HepG2 (cell line): ENCODE measurements at regions not wholly inside any gene's neighbourhood (a gene's known extent, or its start where the extent isn't known, plus 50 kb on each side); places are given as distances from the start of the nearest gene placed in this dataset.

Source experiments
- ATAC-seq: fragments of 200-7000 bp; cut with Tn5 transposase; 3 replicates; pipeline ENCODE4 v1.9.1; 2020; ENCODE audit warnings: mild to moderate bottlenecking, moderate library complexity
- BruUV-seq: library from RNA; stranded (reverse); fragments of 400-500 nt; replicated peaks from 2 replicates; lab custom pipeline; 2021; lab: Mats Ljungman, UMichigan
- CTCF ChIA-PET: fragments of 300-600 bp; formaldehyde crosslinking; extraction: SDS; loops from one replicate; lab custom pipeline; 2021; ENCODE audit warnings: low total read pairs, inconsistent platforms, low intra/inter-chr PET ratio; lab: Yijun Ruan, JAX
- POLR2A ChIA-PET: fragments of 350-600 bp; sonication (Branson Sonifier 250); formaldehyde crosslinking; loops from one replicate; lab custom pipeline; 2020; ENCODE audit warnings: antibody characterized with exemption, inconsistent platforms; lab: Yijun Ruan, JAX
- DNase-seq: peaks from one replicate; pipeline ENCODE4 v3.0.0-alpha.2; 2015; ENCODE audit warnings: low spot score
- FAIRE-seq: peaks from 3 replicates; lab custom pipeline; 2011; peaks lifted over from hg19 to GRCh38; lab: Jason Lieb, UNC
- H2AFZ ChIP-seq: one replicate; pipeline ENCODE4 v1.6.1; 2011; ENCODE audit warnings: low read length, inconsistent platforms
- H3K27ac ChIP-seq: fragments of 300-600 bp; 3 replicates; pipeline ENCODE4 v1.8.0; 2011; ENCODE audit warnings: mixed run types, mild to moderate bottlenecking, mixed read lengths, low read length, inconsistent platforms; ENCODE audit not compliant: insufficient read depth; ENCODE audit errors: extremely low read length
- H3K27me3 ChIP-seq, 2 experiments: fragments of 200-600 bp in 1 of 2; 2 replicates in 1 of 2; 3 replicates in 1 of 2; pipeline versions ENCODE4 v1.6.0 to v1.8.0; 2011; ENCODE audit warnings: low read length in 2 of 2, mild to moderate bottlenecking in 2 of 2, moderate library complexity in 2 of 2, inconsistent platforms in 1 of 2; ENCODE audit not compliant: insufficient read depth in 2 of 2, control insufficient read depth in 1 of 2
- H3K36me3 ChIP-seq, 2 experiments: fragments of 200-600 bp in 1 of 2; replicated peaks in 1 of 2; 2 replicates in 1 of 2; 3 replicates in 1 of 2; pipeline versions ENCODE4 v1.5.1 to v1.8.0; 2011; ENCODE audit warnings: low read length in 2 of 2, inconsistent platforms in 1 of 2; ENCODE audit not compliant: insufficient read depth in 2 of 2, control insufficient read depth in 1 of 2
- H3K4me1 ChIP-seq: 2 replicates; pipeline ENCODE4 v1.5.1; 2012; ENCODE audit warnings: low read length, inconsistent platforms; ENCODE audit not compliant: insufficient read depth
- H3K4me2 ChIP-seq: 2 replicates; pipeline ENCODE4 v1.6.0; 2011; ENCODE audit warnings: low read depth, low read length, inconsistent platforms
- H3K4me3 ChIP-seq, 3 experiments: fragments of 200-600 bp in 1 of 3; sonication (generic), shearing (Covaris generic) in 1 of 3; replicated peaks in 1 of 3; 2 replicates each; pipeline ENCODE4 v1.5.1; 2011 to 2016; ENCODE audit warnings: low read length in 3 of 3, inconsistent platforms in 2 of 3, low read depth in 2 of 3, mild to moderate bottlenecking in 2 of 3, control low read depth in 1 of 3, mixed read lengths in 1 of 3; ENCODE audit not compliant: insufficient read depth in 1 of 3
- H3K79me2 ChIP-seq: one replicate; pipeline ENCODE4 v1.6.1; 2011; ENCODE audit warnings: low read length, inconsistent platforms; ENCODE audit not compliant: insufficient read depth
- H3K9ac ChIP-seq: 2 replicates; pipeline ENCODE4 v1.6.0; 2011; ENCODE audit warnings: mild to moderate bottlenecking, low read depth, low read length, inconsistent platforms; ENCODE audit not compliant: insufficient read depth
- H3K9me3 ChIP-seq: 2 replicates; pipeline ENCODE4 v1.5.1; 2012; ENCODE audit warnings: mild to moderate bottlenecking, low read length
- H4K20me1 ChIP-seq: 2 replicates; pipeline ENCODE4 v1.6.0; 2011; ENCODE audit warnings: inconsistent platforms, mild to moderate bottlenecking, low read length, moderate library complexity; ENCODE audit not compliant: insufficient read depth
- HNF4A ChIP-seq: sonication (generic); formaldehyde crosslinking; IDR thresholded peaks from 2 replicates; pipeline ENCODE4 v1.4.0; 2020; ENCODE audit warnings: missing genetic modification reagents
- HNRNPK ChIP-seq: fragments of 200-400 bp; formaldehyde crosslinking; IDR thresholded peaks from 2 replicates; pipeline ENCODE4 v1.6.1; 2018; ENCODE audit warnings: low read length, low read depth, moderate library complexity, mild to moderate bottlenecking; ENCODE audit not compliant: poor library complexity, severe bottlenecking
- KLF11 ChIP-seq: IDR thresholded peaks from 2 replicates; pipeline ENCODE4 v1.6.1; 2016; ENCODE audit warnings: missing compliant biosample characterization
- NFIC ChIP-seq: IDR thresholded peaks from 2 replicates; pipeline ENCODE4 v1.6.1; 2012; ENCODE audit warnings: mild to moderate bottlenecking, low read length, inconsistent platforms
- SALL1 ChIP-seq: sonication (generic); formaldehyde crosslinking; IDR thresholded peaks from 2 replicates; pipeline ENCODE4 v1.8.0; 2022; ENCODE audit warnings: mild to moderate bottlenecking, missing genetic modification reagents
- SKI ChIP-seq: fragments of 450-650 bp; IDR thresholded peaks from one replicate; pipeline ENCODE4 v1.6.1; 2018; ENCODE audit warnings: mild to moderate bottlenecking; ENCODE audit not compliant: partially characterized antibody
- SRF ChIP-seq: IDR thresholded peaks from 2 replicates; pipeline ENCODE4 v1.6.1; 2011; ENCODE audit warnings: mild to moderate bottlenecking, low read depth, low read length, moderate library complexity
- TRIM24 ChIP-seq: sonication (generic); formaldehyde crosslinking; IDR thresholded peaks from 2 replicates; pipeline ENCODE4 v1.8.0; 2022; ENCODE audit warnings: mild to moderate bottlenecking, missing genetic modification reagents
- ZBTB42 ChIP-seq: sonication (generic); formaldehyde crosslinking; IDR thresholded peaks from 2 replicates; pipeline ENCODE4 v1.5.0; 2020; ENCODE audit warnings: mild to moderate bottlenecking, missing genetic modification reagents
- ZNF337 ChIP-seq: sonication (generic); formaldehyde crosslinking; IDR thresholded peaks from 2 replicates; pipeline ENCODE4 v1.5.1; 2020; ENCODE audit warnings: missing genetic modification reagents, low read depth, mild to moderate bottlenecking, borderline replicate concordance
- WGBS: methylation state at CpG from one replicate; pipeline ENCODE4 v1.1.6; 2017; ENCODE audit warnings: low lambda C conversion rate; 5-methylcytosine and 5-hydroxymethylcytosine counted together
- in situ Hi-C: cut with HindIII; loops from 2 replicates; pipeline ENCODE4 v1.10.0; 2017; ENCODE audit warnings: low pct_unique_long_range_greater_than_20kb; ENCODE audit not compliant: extremely low pct_ligation_motif_present
- intact Hi-C: fragments of 100-400 bp; cut with micrococcal nuclease; formaldehyde crosslinking; loops from one replicate; pipeline ENCODE4 v1.10.0; 2022; ENCODE audit not compliant: unreplicated experiment
- TF ChIP-seq, protein P1 (sequence below): sonication (generic); formaldehyde crosslinking; IDR thresholded peaks from 2 replicates; pipeline ENCODE4 v1.5.0; 2020; ENCODE audit warnings: missing genetic modification reagents
- TF ChIP-seq, protein P2 (sequence below): sonication (generic); formaldehyde crosslinking; IDR thresholded peaks from 2 replicates; pipeline ENCODE4 v1.5.1; 2020; ENCODE audit warnings: missing genetic modification reagents, mild to moderate bottlenecking, borderline replicate concordance
- TF ChIP-seq, protein P3 (sequence below): sonication (generic); formaldehyde crosslinking; IDR thresholded peaks from 2 replicates; pipeline ENCODE4 v1.4.0; 2020; ENCODE audit warnings: mild to moderate bottlenecking, missing genetic modification reagents
- TF ChIP-seq, protein P4 (sequence below): sonication (generic); formaldehyde crosslinking; IDR thresholded peaks from 2 replicates; pipeline ENCODE4 v1.4.0; 2020; ENCODE audit warnings: missing genetic modification reagents

DNA sequence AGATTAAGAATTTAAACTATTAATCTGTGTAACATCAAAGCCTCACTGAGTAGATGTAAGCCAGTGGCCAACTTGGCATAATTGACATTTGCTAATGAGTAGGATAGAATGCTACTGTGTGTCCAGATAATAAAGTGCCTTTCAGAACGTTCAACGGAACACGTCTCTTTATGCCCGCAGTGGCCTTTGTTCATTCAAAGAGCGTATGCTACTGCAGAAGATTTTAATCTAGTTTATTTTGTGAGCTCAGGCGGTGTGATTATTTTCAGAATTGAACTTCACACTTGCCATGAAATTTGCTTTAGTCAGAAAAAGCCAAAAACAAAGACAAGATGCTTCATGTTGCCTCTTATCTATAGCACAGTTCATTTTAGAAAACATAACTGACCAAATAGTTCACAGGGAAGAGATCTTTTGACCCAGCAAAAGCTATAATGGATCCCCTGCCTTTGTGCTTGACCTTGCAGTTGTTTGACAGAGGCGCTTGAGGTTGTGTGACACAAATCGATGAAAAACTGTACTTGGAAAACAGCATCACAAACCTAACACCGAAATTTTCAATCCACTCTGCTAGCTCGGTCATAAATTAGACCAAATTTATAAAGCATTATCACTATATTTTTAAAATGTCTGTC is 530.9 kb upstream of the TYRP1 start:
- no peaks in the 10 kb centered on the region for H3K27me3 ChIP-seq
- FAIRE-seq = no peak
- H3K4me3 ChIP-seq = no peak overlapping the region
- intact Hi-C loops (no loop called here), in situ Hi-C loops (no loop called here)
- no peak overlapping the region for H3K9ac ChIP-seq
- H3K36me3 ChIP-seq = no peaks in the 10 kb centered on the region
- H2AFZ ChIP-seq = no peak overlapping the region
- no peak for ATAC-seq
- CTCF ChIA-PET = no interaction called here
- H4K20me1 ChIP-seq = no peaks in the 10 kb centered on the region
- no peak for DNase-seq
- WGBS = 28% methylated on average over 10 of the region's 10 CpGs
- no TSS peak for BruUV-seq
- H3K4me1 ChIP-seq = no peaks in the 10 kb centered on the region
- peaks cover 69% of the 10 kb centered on the region for H3K9me3 ChIP-seq
- H3K27ac ChIP-seq = no peak overlapping the region
- H3K79me2 ChIP-seq = no peaks in the 10 kb centered on the region
- H3K4me2 ChIP-seq = no peak overlapping the region
- TF ChIP-seq, protein P1, sequence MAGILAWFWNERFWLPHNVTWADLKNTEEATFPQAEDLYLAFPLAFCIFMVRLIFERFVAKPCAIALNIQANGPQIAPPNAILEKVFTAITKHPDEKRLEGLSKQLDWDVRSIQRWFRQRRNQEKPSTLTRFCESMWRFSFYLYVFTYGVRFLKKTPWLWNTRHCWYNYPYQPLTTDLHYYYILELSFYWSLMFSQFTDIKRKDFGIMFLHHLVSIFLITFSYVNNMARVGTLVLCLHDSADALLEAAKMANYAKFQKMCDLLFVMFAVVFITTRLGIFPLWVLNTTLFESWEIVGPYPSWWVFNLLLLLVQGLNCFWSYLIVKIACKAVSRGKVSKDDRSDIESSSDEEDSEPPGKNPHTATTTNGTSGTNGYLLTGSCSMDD (CRISPR knock-in tag) = no peak
- TF ChIP-seq, protein P2, sequence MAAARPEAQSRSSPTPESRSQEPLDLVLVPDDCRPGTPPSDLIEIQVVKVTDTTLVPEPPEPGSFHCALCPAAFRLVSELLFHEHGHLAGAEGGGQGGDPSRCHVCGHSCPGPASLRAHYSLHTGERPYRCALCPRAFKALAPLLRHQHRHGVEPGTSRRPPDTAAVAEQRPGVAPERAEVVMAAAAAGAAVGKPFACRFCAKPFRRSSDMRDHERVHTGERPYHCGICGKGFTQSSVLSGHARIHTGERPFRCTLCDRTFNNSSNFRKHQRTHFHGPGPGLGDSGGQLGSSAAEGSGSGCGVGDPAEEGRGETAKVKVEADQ (CRISPR knock-in tag) = no peak
- TF ChIP-seq ZNF337 (no peak), SRF (no peak), HNRNPK (no peak), SALL1 (CRISPR knock-in tag) (no peak), TRIM24 (CRISPR knock-in tag) (no peak), NFIC (no peak), KLF11 (no peak), ZBTB42 (CRISPR knock-in tag) (no peak), HNF4A (CRISPR knock-in tag) (no peak), SKI (no peak)
- TF ChIP-seq, protein P3, sequence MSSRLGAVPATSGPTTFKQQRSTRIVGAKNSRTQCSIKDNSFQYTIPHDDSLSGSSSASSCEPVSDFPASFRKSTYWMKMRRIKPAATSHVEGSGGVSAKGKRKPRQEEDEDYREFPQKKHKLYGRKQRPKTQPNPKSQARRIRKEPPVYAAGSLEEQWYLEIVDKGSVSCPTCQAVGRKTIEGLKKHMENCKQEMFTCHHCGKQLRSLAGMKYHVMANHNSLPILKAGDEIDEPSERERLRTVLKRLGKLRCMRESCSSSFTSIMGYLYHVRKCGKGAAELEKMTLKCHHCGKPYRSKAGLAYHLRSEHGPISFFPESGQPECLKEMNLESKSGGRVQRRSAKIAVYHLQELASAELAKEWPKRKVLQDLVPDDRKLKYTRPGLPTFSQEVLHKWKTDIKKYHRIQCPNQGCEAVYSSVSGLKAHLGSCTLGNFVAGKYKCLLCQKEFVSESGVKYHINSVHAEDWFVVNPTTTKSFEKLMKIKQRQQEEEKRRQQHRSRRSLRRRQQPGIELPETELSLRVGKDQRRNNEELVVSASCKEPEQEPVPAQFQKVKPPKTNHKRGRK (CRISPR knock-in tag) = no peak
- TF ChIP-seq, protein P4, sequence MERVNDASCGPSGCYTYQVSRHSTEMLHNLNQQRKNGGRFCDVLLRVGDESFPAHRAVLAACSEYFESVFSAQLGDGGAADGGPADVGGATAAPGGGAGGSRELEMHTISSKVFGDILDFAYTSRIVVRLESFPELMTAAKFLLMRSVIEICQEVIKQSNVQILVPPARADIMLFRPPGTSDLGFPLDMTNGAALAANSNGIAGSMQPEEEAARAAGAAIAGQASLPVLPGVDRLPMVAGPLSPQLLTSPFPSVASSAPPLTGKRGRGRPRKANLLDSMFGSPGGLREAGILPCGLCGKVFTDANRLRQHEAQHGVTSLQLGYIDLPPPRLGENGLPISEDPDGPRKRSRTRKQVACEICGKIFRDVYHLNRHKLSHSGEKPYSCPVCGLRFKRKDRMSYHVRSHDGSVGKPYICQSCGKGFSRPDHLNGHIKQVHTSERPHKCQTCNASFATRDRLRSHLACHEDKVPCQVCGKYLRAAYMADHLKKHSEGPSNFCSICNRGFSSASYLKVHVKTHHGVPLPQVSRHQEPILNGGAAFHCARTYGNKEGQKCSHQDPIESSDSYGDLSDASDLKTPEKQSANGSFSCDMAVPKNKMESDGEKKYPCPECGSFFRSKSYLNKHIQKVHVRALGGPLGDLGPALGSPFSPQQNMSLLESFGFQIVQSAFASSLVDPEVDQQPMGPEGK (CRISPR knock-in tag) = no peak
- TF ChIP-seq, all 625 proteins: peak for 0
- POLR2A ChIA-PET = no interaction called here
